Activated naive CD8-positive, alpha-beta T cell treated with anti-CD3 and anti-CD28 coated beads, Interleukin-2, amount 50 U/mL, for 24 hours (primary cell): ENCODE measurements at regions not wholly inside any gene's neighbourhood (a gene's known extent, or its start where the extent isn't known, plus 50 kb on each side); places are given as distances from the start of the nearest gene placed in this dataset.
"Not testable (repeated sequence)": the region's sequence is repeated elsewhere in the genome, so short reads cannot be mapped to it uniquely, and the experiment has no call there.

Source experiments
- ATAC-seq: fragments of 150-1000 bp; cut with Tn5 transposase; one replicate; pipeline ENCODE4 v1.10.0; 2021
- DNase-seq: peaks from one replicate; pipeline ENCODE4 v3.0.0; 2021
- H3K27ac Mint-ChIP-seq: one replicate; pipeline ENCODE4 v1.8.0; 2021; ENCODE audit warnings: mild to moderate bottlenecking, mixed read lengths
- H3K27me3 Mint-ChIP-seq: one replicate; pipeline ENCODE4 v1.8.0; 2021; ENCODE audit warnings: mixed read lengths
- H3K36me3 Mint-ChIP-seq: one replicate; pipeline ENCODE4 v1.8.0; 2021; ENCODE audit warnings: low read depth, mixed read lengths
- H3K4me1 Mint-ChIP-seq: one replicate; pipeline ENCODE4 v1.8.0; 2021; ENCODE audit warnings: mixed read lengths
- H3K4me3 Mint-ChIP-seq: one replicate; pipeline ENCODE4 v1.8.0; 2021; ENCODE audit warnings: mild to moderate bottlenecking, moderate library complexity, mixed read lengths
- H3K9me3 Mint-ChIP-seq: one replicate; pipeline ENCODE4 v1.8.0; 2021; ENCODE audit warnings: mixed read lengths

DNA sequence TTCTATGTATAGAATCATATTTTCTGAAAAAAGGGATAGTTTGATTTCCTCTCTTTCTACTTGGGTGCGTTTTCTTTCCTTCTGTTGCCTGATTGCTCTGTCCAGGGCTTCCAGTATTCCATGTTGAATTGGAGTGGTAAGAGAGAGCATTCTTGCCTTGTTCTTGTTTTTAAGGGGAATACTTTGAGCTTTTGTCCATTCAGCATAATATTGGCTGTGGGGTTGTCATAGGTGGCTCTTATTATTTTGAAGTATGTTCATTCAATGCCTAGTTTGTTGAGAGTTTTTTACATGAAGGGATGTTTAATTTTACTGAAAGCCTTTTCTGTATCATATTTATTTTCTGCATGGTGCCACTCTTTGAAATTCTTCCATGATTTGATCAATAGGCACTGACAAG is 173.5 kb upstream of the IRS2 start:
- no peak overlapping the region for H3K4me3 Mint-ChIP-seq
- H3K4me1 Mint-ChIP-seq, result peaks cover 6% of the 10 kb centered on the region
- ATAC-seq, result no peak
- no peaks in the 10 kb centered on the region for H3K36me3 Mint-ChIP-seq
- no peak overlapping the region for H3K27ac Mint-ChIP-seq
- H3K27me3 Mint-ChIP-seq, result peaks cover 5% of the 10 kb centered on the region
- DNase-seq, result no peak
- peaks cover 14% of the 10 kb centered on the region for H3K9me3 Mint-ChIP-seq

DNA sequence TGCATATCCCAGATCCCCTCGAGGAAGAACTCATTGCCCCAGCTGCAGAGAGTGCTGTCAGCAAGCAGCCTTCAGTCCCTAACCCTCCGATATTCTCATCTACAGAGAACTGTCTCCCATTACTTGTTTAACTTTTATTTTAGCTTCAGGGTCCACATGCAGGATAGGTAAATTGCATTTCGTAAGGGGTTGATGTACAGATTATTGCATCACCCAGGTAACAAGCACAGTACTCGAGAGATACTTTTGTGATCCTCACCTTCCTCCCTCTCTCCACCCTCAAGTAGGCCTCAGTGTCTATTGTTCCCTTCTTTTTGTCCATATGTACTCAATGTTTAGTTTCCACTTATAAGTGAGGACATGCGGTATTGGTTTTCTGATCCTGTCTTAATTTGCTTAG is 171.5 kb upstream of the IRS2 start:
- Mint-ChIP-seq H3K4me1 (no peaks in the 10 kb centered on the region), H3K4me3 (no peak overlapping the region), H3K27me3 (no peaks in the 10 kb centered on the region), H3K27ac (no peak overlapping the region), H3K36me3 (no peaks in the 10 kb centered on the region), H3K9me3 (peaks cover 14% of the 10 kb centered on the region)
- ATAC-seq, result no peak
- DNase-seq, result no peak

DNA sequence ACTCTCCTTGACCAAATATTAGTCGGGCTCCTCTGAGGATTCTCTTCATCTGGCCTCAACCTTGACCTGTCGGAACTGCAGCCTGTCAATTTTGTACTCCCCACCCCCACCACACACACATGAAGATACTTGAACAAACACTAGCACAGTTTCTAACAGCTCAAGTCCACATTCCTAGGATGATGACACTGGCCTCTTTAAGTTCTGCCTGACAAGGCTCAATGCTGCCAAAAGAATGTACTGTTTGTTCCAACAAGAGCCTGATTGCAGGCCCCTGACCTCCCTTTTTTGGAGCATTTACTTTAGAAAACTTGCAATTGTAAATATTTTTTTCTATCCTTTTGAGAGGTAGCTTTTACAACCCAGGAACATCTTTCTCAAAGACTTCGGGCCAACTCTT is 169.2 kb upstream of the IRS2 start:
- no peaks in the 10 kb centered on the region for H3K36me3 Mint-ChIP-seq
- peaks cover 14% of the 10 kb centered on the region for H3K9me3 Mint-ChIP-seq
- H3K4me1 Mint-ChIP-seq, result no peaks in the 10 kb centered on the region
- H3K27me3 Mint-ChIP-seq, result no peaks in the 10 kb centered on the region
- ATAC-seq (no peak), DNase-seq (no peak)
- H3K27ac Mint-ChIP-seq, result no peak overlapping the region
- H3K4me3 Mint-ChIP-seq, result no peak overlapping the region

DNA sequence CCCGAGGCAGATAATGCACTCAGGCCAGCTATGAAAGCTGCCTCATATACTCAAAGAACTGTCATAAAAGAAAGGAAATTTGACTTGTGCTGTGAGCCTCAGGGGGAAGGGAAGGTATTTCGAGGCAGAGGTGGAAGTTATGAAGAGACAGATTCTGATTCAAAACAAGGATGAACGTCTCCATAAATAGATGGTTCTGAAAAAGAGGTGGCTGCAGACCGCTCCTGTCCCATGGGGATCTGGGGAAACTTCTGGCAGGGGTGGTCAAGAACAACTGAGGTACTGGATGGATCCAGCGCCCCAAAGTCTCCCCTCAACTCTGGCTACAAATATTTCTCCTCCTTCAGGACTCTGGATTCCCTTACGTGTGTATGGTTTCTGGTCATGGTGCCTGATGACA is 168.1 kb upstream of the IRS2 start:
- peaks cover 14% of the 10 kb centered on the region for H3K9me3 Mint-ChIP-seq
- no peaks in the 10 kb centered on the region for H3K4me1 Mint-ChIP-seq
- H3K36me3 Mint-ChIP-seq, result no peaks in the 10 kb centered on the region
- no peaks in the 10 kb centered on the region for H3K27me3 Mint-ChIP-seq
- no peak overlapping the region for H3K27ac Mint-ChIP-seq
- ATAC-seq, result no peak
- H3K4me3 Mint-ChIP-seq, result no peak overlapping the region
- DNase-seq, result no peak

DNA sequence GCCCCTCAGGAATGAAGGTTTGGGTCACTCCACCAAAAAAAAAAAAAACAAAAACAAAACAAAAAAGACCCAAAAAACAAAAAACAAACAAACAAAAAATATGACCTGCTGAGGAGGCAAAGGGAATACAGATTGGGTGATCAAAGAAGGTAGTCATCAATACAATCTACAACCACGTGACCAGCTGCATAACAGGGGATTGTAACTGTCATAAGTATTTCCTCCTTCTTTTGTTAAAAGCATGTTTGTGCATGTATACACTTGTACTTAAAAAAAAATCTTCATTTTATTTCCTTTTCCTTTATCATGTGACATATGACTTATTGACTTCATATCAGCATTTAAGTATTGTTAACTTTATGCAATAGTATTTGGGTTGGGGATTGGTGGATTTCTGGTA is 165.1 kb upstream of the IRS2 start:
- no peaks in the 10 kb centered on the region for H3K36me3 Mint-ChIP-seq
- H3K9me3 Mint-ChIP-seq, result no peaks in the 10 kb centered on the region
- H3K4me1 Mint-ChIP-seq, result no peaks in the 10 kb centered on the region
- DNase-seq (no peak), ATAC-seq (no peak)
- no peak overlapping the region for H3K4me3 Mint-ChIP-seq
- H3K27ac Mint-ChIP-seq, result no peak overlapping the region
- H3K27me3 Mint-ChIP-seq, result peaks cover under 1% of the 10 kb centered on the region

DNA sequence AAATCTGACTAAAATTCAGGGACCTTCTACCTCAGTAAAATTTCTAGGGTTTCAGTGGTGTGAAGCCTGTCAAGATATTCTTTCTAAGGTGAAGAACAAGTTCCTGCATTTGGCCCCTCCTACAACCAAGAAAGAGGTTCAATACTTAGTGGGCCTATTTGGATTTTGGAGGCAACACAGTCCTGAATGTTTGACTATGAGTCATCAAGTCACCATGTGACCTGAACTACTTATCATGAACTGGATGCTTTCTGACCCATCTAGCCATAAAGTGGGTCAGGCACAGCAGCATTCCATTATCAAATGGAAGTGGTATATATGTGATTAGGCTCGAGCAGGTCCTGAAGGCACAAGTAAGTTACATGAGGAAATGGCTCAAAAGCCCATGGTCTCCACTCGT is 163.0 kb upstream of the IRS2 start:
- H3K36me3 Mint-ChIP-seq, result no peaks in the 10 kb centered on the region
- no peak for DNase-seq
- no peak for ATAC-seq
- H3K4me1 Mint-ChIP-seq, result no peaks in the 10 kb centered on the region
- H3K27ac Mint-ChIP-seq, result no peak overlapping the region
- H3K4me3 Mint-ChIP-seq, result no peak overlapping the region
- peaks cover 4% of the 10 kb centered on the region for H3K27me3 Mint-ChIP-seq
- no peaks in the 10 kb centered on the region for H3K9me3 Mint-ChIP-seq

DNA sequence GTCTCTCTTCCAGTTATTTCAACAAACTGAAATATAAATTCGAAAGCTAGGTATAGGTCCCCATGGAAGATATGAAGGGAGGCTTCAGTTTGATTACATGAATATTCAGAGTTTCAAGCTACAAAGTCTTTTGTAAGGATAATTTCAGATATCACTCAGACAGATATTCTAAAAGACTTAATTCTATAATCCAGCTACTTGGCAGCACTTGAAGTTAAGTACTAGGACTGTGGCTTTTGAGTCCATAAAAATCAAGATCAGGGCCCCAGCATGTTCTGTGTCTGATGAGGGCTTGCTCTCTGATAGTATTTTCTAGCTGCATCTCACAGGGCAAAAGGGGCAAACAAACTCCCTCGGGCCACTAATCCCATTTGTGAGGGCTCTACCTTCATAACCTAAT is 160.6 kb upstream of the IRS2 start:
- Mint-ChIP-seq H3K27ac (no peak overlapping the region), H3K4me1 (no peaks in the 10 kb centered on the region), H3K27me3 (peaks cover 4% of the 10 kb centered on the region), H3K36me3 (no peaks in the 10 kb centered on the region), H3K9me3 (no peaks in the 10 kb centered on the region), H3K4me3 (no peak overlapping the region)
- ATAC-seq (no peak), DNase-seq (no peak)

DNA sequence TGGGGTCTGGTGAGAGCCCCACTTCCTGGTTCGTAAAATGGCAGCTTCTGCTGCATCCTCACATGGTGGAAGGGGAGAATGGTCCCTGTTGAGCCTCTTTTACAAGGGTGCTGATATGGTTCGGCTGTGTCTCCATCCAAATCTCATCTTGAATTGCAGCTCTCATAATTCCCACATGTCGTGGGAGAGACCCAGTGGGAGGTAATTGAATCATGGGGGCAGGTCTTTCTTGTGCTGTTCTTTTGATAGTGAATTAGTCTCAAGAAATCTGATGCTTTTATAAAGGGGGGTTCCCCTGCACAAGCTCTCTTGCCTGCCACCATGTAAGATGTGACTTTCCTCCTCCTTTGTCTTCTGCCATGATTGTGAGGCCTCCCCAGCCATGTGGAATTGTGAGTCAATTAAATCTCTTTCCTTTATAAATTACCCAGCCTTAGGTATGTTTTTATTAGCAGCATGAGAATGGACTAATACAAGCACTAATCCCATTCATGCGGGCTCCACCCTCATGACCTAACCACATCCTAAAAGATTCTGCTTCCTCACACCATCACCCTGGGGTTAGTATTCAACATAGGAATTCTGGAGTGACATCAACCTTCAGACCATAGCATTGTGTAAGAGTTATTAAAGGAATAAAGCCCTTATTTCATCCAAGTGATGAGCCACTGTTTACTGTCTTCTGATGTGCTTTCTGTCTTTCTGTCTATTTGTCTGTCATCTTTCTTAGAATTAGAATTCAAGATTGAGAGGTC is 159.0 kb upstream of the IRS2 start:
- no peaks in the 10 kb centered on the region for H3K4me1 Mint-ChIP-seq
- DNase-seq (no peak), ATAC-seq (no peak)
- H3K4me3 Mint-ChIP-seq, result no peak overlapping the region
- no peaks in the 10 kb centered on the region for H3K9me3 Mint-ChIP-seq
- peaks cover 4% of the 10 kb centered on the region for H3K27me3 Mint-ChIP-seq
- H3K36me3 Mint-ChIP-seq, result no peaks in the 10 kb centered on the region
- no peak overlapping the region for H3K27ac Mint-ChIP-seq

DNA sequence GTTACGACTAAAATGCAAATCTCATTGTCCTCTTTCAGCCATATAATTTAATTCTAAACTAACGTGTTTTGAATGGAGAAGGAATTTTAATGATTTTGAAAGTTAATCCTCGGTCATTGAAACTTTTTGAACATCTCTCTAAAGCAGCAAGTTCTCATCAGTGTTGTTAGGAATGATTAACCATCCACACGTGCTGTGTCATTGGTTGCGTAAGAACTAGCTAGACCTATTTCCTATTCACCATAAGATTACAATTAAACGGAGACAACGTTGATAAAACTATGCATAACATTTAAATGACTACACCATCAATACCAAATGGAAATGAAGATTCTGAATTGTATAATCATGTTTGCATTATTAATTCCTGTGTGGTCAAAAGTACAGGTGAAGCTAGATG is 155.6 kb upstream of the IRS2 start:
- H3K9me3 Mint-ChIP-seq, result no peaks in the 10 kb centered on the region
- H3K36me3 Mint-ChIP-seq, result no peaks in the 10 kb centered on the region
- no peak for DNase-seq
- H3K4me3 Mint-ChIP-seq, result no peak overlapping the region
- no peak overlapping the region for H3K27ac Mint-ChIP-seq
- H3K4me1 Mint-ChIP-seq, result no peaks in the 10 kb centered on the region
- peaks cover 4% of the 10 kb centered on the region for H3K27me3 Mint-ChIP-seq
- ATAC-seq, result no peak

DNA sequence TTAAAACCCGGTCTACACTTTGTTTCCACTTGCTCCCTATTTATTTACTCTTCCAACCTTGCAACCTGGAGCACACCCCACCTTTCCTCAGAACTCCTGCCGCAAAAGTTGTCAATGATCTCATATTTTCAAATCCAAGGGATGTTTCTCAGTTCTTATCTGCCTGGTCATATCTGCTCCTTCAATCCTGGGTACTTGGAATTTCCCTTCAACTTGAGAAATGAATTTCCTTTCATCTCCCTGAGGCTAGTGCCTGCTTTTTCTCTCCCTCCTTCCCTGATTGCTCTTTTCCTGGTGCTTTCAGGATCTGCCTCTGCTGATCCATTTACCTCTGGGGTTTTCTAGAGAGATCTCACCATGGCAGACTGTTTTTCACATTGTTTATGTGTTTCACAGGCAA is 154.8 kb upstream of the IRS2 start:
- DNase-seq (no peak), ATAC-seq (no peak)
- Mint-ChIP-seq H3K9me3 (no peaks in the 10 kb centered on the region), H3K27ac (no peak overlapping the region), H3K4me1 (no peaks in the 10 kb centered on the region), H3K36me3 (no peaks in the 10 kb centered on the region), H3K27me3 (peaks cover under 1% of the 10 kb centered on the region), H3K4me3 (no peak overlapping the region)

DNA sequence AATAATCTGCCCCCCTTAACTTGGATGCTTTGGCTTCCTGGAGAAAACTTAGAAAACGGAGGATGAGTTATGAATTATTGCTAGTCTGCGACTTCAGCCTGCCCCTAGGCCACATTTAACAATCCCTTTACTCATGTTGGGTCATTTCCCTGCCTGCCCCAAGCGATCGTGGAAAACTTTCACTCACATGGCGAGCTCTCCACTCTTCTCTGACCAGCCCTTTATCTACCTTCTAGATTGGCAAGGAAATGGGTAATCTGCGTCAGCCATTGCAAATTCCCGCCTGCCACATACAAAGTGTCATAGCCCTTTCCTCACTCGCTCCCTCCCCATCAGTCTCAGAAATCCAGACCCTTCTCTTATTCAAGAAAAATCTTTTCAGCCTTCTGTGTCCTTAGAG is 154.3 kb upstream of the IRS2 start:
- Mint-ChIP-seq H3K36me3 (no peaks in the 10 kb centered on the region), H3K4me3 (no peak overlapping the region), H3K9me3 (no peaks in the 10 kb centered on the region), H3K27ac (no peak overlapping the region), H3K27me3 (no peaks in the 10 kb centered on the region), H3K4me1 (no peaks in the 10 kb centered on the region)
- no peak for DNase-seq
- no peak for ATAC-seq

DNA sequence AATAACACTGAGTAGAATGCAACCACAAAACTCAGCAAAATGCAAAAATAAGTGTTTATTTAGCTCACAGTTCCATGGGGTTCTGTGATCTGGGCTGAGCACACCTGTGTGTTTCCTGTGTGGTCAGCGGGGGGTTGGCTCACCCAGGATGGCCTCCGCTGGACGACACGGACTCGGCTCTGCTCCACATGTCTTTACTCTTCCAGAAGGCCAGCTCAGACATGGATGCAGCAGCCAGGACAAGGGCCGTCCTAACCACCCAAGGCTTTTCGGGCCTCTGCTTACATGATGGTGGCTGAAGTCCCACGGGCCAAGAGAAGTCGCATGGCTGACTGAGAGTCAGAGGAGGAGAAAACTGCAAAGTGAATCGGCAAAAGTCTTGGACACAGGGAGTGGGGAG is 153.5 kb upstream of the IRS2 start:
- Mint-ChIP-seq H3K4me3 (no peak overlapping the region), H3K27me3 (no peaks in the 10 kb centered on the region), H3K4me1 (no peaks in the 10 kb centered on the region), H3K36me3 (no peaks in the 10 kb centered on the region), H3K27ac (no peak overlapping the region), H3K9me3 (no peaks in the 10 kb centered on the region)
- no peak for ATAC-seq
- DNase-seq, result no peak

DNA sequence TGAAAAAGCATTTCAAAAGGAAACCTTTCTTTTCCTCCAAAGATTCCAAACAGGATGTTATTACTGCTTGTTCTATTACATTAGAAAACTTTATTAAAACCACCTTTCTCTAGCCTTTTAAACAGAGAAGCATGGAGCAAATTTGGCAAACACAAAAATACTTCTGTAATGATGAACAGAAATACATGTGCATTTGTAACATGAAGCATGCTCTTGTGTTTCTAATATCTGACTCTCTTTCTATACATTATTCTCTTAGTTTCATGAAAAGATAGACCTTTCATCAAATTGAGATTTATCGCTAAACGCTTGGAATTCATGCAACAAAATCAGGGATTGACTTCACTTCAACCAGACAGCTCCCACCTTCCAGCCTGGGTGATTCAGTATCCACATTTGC is 152.8 kb upstream of the IRS2 start:
- Mint-ChIP-seq H3K4me1 (no peaks in the 10 kb centered on the region), H3K4me3 (no peak overlapping the region), H3K27ac (no peak overlapping the region), H3K36me3 (no peaks in the 10 kb centered on the region), H3K27me3 (no peaks in the 10 kb centered on the region), H3K9me3 (no peaks in the 10 kb centered on the region)
- DNase-seq (no peak), ATAC-seq (no peak)

DNA sequence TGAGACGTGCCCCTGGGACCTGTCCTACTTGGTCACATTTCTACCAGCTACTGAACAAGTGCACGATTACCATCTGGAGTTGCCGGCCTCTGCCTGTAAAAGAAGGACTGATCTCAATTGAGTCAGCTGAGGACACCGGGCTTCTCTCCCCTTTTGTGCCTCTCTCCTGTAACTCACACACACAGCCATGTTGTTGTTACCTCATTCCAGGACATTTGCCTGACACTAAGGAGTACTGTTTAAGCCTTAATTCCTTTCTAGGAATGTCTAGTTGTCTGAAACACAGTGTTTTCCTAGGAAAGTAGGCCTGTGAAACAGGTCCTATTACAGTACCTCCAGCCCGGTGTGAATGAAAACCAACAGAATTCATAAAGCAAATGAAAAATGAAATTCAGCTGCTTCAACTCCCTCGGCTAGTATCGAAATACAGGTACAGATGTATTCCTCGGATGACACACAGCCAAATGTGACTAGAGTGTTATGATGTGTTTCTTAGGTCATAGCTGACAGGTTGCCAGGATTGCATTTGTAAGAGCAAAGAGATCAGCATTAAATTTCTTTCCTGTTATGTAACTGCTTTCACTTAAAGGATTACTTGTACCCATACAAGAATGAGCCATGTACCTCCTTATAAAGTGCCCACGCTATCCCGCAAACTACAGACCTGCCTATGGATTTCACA is 152.0 kb upstream of the IRS2 start:
- no peaks in the 10 kb centered on the region for H3K36me3 Mint-ChIP-seq
- no peak overlapping the region for H3K27ac Mint-ChIP-seq
- no peak for ATAC-seq
- H3K9me3 Mint-ChIP-seq, result no peaks in the 10 kb centered on the region
- H3K4me3 Mint-ChIP-seq, result no peak overlapping the region
- DNase-seq, result no peak
- no peaks in the 10 kb centered on the region for H3K4me1 Mint-ChIP-seq
- H3K27me3 Mint-ChIP-seq, result no peaks in the 10 kb centered on the region

DNA sequence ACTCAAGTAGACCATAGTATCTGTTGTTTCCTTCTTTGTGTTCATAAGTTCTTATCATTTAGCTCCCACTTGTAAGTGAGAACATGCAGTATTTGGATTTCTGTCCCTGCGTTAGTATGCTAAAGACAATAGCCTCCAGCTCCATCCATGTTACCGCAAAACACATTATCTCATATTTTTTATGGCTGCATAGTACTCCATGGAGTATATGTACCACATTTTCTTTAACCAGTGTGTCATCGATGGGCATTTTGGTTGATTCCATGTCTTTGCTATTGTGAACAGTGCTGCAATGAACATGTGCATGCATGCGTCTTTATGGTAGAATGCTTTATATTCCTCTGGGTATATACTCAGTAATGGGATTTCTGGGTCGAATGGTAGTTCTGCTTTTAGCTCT is 148.1 kb upstream of the IRS2 start:
- H3K27ac Mint-ChIP-seq, ATAC-seq, H3K27me3 Mint-ChIP-seq, H3K36me3 Mint-ChIP-seq, H3K4me1 Mint-ChIP-seq, DNase-seq, H3K9me3 Mint-ChIP-seq, H3K4me3 Mint-ChIP-seq: not testable (repeated sequence)

DNA sequence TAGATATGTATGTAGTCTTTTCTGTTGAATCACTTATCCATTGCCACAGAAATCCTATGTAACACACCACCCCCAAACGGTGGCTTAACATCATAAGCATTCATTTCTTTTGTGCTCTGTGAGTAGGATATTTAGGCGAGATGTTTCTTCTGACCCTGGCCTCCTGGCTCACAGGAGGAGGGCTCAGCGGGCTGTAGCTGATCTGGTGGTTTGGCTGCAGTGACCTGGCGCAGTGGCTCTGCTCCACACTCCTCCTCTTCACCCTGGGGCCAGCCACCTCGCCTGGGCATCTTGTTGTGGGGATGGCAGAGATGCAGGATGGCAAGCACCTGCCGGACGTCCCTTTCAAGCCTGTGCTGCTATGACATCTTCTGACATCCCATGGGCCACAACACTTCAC is 147.1 kb upstream of the IRS2 start:
- Mint-ChIP-seq H3K9me3 (no peaks in the 10 kb centered on the region), H3K4me3 (no peak overlapping the region), H3K4me1 (no peaks in the 10 kb centered on the region), H3K36me3 (no peaks in the 10 kb centered on the region), H3K27me3 (no peaks in the 10 kb centered on the region), H3K27ac (no peak overlapping the region)
- DNase-seq (no peak), ATAC-seq (no peak)
